ENCODE measurements at regions not wholly inside any gene's neighbourhood (a gene's known extent, or its start where the extent isn't known, plus 50 kb on each side); places are given as distances from the start of the nearest gene placed in this dataset.
"Not testable (repeated sequence)": the region's sequence is repeated elsewhere in the genome, so short reads cannot be mapped to it uniquely, and the experiment has no call there.

DNA sequence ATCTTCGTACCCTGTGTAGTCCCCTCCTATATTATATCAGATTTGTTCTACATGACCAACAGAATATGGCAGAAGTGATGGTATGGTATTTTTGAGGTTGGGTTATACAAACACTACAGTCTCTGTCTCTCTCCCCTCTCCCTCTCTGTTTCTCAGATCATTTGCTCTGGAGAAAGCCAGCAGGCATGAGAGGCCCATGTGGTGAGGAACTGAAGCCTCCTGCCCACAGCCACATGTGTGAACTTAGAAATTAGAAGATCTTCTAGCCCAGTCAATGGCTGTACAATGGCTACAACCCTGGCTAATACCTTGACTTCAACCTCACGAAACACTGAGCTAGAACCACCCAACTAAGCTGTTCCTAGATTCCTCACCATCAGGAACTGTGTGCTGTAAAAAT is 250.6 kb downstream of the SMAD2 start:
- CTCF ChIA-PET: interaction anchor here (1.0 to 2.9 kb wide), 6 partner anchors 9 to 75 kb away, joined by 3 to 16 read pairs (median 5); no protein-coding TSS in a partner anchor

DNA sequence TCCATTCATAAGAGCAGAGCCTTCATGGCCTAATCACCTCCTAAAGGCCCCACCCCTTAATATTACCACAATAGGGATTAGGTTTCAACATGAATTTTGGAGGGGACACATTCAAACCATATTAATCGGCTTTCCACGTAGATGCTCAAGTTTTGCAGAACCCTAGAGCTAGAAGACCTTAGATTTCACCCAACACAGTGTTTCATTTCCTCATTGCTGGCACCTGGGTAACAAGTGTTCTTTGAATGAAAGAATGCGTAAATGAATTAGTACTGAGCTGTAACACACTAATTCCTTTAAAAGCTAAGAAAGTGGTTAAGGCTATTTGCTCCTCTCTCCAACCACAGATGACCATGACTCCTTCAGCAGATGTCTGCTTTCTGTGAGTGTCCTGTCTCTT is 252.5 kb downstream of the SMAD2 start:
- no peak for DNase-seq (ENCODE audit: extremely low spot score)
- ChIA-PET CTCF (interaction anchor here (0.9 to 1.0 kb wide), 4 partner anchors 12 to 71 kb away, joined by 3 to 4 read pairs (median 3); no protein-coding TSS in a partner anchor), POLR2A (no interaction called here)
- TF ChIP-seq, protein P1, sequence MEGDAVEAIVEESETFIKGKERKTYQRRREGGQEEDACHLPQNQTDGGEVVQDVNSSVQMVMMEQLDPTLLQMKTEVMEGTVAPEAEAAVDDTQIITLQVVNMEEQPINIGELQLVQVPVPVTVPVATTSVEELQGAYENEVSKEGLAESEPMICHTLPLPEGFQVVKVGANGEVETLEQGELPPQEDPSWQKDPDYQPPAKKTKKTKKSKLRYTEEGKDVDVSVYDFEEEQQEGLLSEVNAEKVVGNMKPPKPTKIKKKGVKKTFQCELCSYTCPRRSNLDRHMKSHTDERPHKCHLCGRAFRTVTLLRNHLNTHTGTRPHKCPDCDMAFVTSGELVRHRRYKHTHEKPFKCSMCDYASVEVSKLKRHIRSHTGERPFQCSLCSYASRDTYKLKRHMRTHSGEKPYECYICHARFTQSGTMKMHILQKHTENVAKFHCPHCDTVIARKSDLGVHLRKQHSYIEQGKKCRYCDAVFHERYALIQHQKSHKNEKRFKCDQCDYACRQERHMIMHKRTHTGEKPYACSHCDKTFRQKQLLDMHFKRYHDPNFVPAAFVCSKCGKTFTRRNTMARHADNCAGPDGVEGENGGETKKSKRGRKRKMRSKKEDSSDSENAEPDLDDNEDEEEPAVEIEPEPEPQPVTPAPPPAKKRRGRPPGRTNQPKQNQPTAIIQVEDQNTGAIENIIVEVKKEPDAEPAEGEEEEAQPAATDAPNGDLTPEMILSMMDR (IDR thresholded peaks at IDR 0.05; ENCODE audit: control extremely low read depth, extremely low read depth, low read depth, missing control alignments): no peak

More for the DNA sequence above, 250.6 kb downstream of the SMAD2 start:
- POLR2A ChIA-PET: no interaction called here
- DNase-seq (ENCODE audit: extremely low spot score): no peak
- TF ChIP-seq, protein P1 (IDR thresholded peaks at IDR 0.05; ENCODE audit: control extremely low read depth, extremely low read depth, low read depth, missing control alignments): no peak

DNA sequence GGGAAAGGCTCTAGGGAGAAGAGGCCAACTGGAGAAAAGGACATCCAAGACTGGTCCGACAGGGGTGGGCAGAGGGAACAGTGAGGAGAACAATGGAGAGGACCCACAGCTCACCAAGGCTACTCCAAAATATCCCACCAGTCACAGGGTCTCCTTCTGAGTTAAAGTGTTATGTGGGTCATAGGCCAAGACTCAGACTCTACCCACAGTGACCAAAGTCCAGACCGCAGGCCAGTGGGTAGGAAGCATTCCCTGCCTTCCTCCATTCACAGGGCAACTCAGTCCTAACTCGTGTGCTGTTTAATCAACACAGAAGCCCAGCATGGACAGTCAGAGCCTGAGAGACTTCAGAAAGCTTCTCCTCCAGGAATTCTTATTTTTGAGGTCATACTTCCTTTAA is 260.6 kb downstream of the SMAD2 start:
- ChIA-PET CTCF (interaction anchor here (0.7 to 1.6 kb wide), 4 partner anchors 16 to 85 kb away, joined by 3 read pairs; no protein-coding TSS in a partner anchor), POLR2A (no interaction called here)
- TF ChIP-seq, protein P1 (IDR thresholded peaks at IDR 0.05; ENCODE audit: control extremely low read depth, extremely low read depth, low read depth, missing control alignments): no peak
- no peak for DNase-seq (ENCODE audit: extremely low spot score)

DNA sequence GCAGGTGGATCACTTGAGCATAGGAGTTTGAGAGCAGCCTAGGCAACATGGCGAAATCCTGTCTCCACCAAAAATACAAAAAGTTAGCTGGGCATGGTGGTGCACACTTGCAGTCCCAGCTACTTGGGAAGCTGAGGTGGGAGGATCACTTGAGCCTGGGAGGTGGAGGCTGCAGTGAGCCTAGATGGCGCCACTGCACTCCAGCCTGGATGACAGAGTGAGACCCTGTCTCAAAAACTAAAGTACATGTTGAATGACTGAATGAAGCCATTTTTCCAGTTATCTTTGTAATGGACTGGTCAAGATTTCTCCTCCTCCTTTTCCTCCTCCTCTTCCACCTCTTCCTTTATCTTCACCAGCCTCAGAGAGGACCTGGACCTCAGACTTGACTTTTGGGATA is 272.0 kb downstream of the SMAD2 start:
- TF ChIP-seq, protein P1 (IDR thresholded peaks at IDR 0.05; ENCODE audit: control extremely low read depth, extremely low read depth, low read depth, missing control alignments): no peak
- DNase-seq (ENCODE audit: extremely low spot score): no peak
- POLR2A ChIA-PET: no interaction called here
- CTCF ChIA-PET: interaction anchor here (0.9 to 1.7 kb wide), 4 partner anchors 14 to 90 kb away, joined by 3 to 5 read pairs (median 3); no protein-coding TSS in a partner anchor

DNA sequence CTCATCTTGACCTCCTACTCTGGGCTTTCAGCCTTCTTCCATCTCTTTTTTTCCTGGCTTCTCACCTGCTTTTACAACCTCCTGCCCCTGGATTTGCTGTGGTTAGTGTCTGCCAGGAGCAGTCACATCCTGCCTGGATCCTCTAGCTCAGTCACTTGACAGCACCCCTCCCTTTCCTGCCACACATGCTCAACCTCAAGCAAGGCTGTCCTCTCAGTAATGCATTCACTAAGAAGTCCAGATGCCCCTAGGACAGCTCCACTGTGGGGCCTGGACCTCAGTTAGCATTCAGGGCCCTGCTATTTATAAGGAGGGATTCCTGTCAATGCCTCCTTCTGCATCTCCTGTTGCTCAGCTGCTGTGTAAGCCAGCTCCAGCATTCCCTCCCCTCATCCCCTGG is 275.5 kb downstream of the SMAD2 start:
- ChIA-PET POLR2A (no interaction called here), CTCF (interaction anchor here (0.9 kb wide), 1 partner anchor 94 kb away, joined by 3 read pairs; no protein-coding TSS in a partner anchor)
- TF ChIP-seq, protein P1 (IDR thresholded peaks at IDR 0.05; ENCODE audit: control extremely low read depth, extremely low read depth, low read depth, missing control alignments): no peak
- DNase-seq (ENCODE audit: extremely low spot score): no peak

DNA sequence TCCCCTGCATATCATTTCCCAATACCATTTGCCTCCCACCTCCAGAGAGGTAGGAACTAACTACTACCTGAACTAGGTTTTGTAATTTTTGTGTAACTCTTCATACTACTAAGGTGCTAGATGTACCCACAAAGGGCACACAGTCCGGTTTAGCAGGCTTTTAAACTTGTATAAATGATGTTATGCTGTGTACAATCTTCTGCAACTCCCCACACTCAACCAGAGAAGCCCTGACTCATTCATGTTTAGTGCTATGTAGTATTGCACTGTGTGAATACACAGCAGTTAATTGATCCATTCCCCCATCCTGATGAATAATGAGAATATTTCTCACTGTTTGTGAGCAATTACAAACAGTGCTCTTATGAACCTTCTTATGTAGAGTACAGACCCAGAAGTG is 285.6 kb downstream of the SMAD2 start:
- CTCF ChIA-PET: no interaction called here
- POLR2A ChIA-PET: no interaction called here
- TF ChIP-seq, protein P1 (IDR thresholded peaks at IDR 0.05; ENCODE audit: control extremely low read depth, extremely low read depth, low read depth, missing control alignments): no peak
- DNase-seq (ENCODE audit: extremely low spot score): no peak

DNA sequence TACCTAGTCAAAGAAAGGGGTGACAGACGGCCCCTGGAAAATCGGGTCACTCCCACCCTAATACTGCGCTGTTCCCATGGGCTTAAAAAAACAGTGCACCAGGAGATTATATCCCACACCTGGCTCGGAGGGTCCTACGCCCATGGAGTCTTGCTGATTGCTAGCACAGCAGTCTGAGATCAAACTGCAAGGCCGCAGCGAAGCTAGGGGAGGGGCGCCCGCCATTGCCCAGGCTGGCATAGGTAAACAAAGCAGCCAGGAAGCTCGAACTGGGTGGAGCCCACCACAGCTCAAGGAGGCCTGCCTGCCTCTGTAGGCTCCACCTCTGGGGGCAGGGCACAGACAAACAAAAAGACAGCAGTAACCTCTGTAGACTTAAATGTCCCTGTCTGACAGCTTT is 292.9 kb downstream of the SMAD2 start:
- CTCF ChIA-PET; POLR2A ChIA-PET; DNase-seq (ENCODE audit: extremely low spot score): not testable (repeated sequence)
